IMR-90 (cell line): ENCODE measurements at regions not wholly inside any gene's neighbourhood (a gene's known extent, or its start where the extent isn't known, plus 50 kb on each side); places are given as distances from the start of the nearest gene placed in this dataset.

Experiments used
- ATAC-seq: fragments of 200-7000 bp; cut with Tn5 transposase; 2 replicates; pipeline ENCODE4 v1.9.1; 2020; ENCODE audit warnings: low read depth, mild to moderate bottlenecking, moderate library complexity
- BruUV-seq: library from RNA; stranded (reverse); fragments of 400-500 nt; replicated peaks from 2 replicates; lab custom pipeline; 2021; lab: Mats Ljungman, UMichigan
- CTCF ChIA-PET: fragments of 300-600 bp; formaldehyde crosslinking; extraction: SDS; loops from one replicate; lab custom pipeline; 2021; ENCODE audit warnings: antibody characterized with exemption; lab: Yijun Ruan, JAX
- POLR2A ChIA-PET: fragments of 300-600 bp; sonication (Branson Sonifier 250); formaldehyde crosslinking; loops from one replicate; lab custom pipeline; 2022; ENCODE audit warnings: antibody characterized with exemption; ENCODE audit not compliant: unreplicated experiment; lab: Charles Lee
- DNase-seq: peaks from one replicate; pipeline ENCODE4 v3.0.0; 2013
- H2AFZ ChIP-seq: replicated peaks from 2 replicates; pipeline ENCODE3; 2013; ENCODE audit warnings: low read length, mild to moderate bottlenecking; ENCODE audit not compliant: poor library complexity
- H2AK5ac ChIP-seq: 2 replicates; pipeline ENCODE4 v1.6.1; 2013; ENCODE audit warnings: low read depth, low read length, inconsistent platforms
- H2AK9ac ChIP-seq: replicated peaks from 2 replicates; pipeline ENCODE3; 2013; ENCODE audit warnings: mild to moderate bottlenecking, low read depth, low read length, moderate library complexity; ENCODE audit not compliant: poor library complexity
- H2BK120ac ChIP-seq: 2 replicates; pipeline ENCODE4 v1.6.1; 2013; ENCODE audit warnings: low read depth, low read length, inconsistent platforms
- H2BK15ac ChIP-seq: 3 replicates; pipeline ENCODE4 v1.6.1; 2013; ENCODE audit warnings: low read depth, low read length, inconsistent platforms
- H2BK20ac ChIP-seq: 2 replicates; pipeline ENCODE4 v1.6.1; 2013; ENCODE audit warnings: low read depth, mild to moderate bottlenecking, inconsistent platforms, low read length, moderate library complexity
- H2BK5ac ChIP-seq: 2 replicates; pipeline ENCODE4 v1.6.1; 2013; ENCODE audit warnings: mild to moderate bottlenecking, low read depth, low read length, inconsistent platforms; ENCODE audit not compliant: poor library complexity, severe bottlenecking
- H3K14ac ChIP-seq: replicated peaks from 2 replicates; pipeline ENCODE4 v1.6.1; 2013; ENCODE audit warnings: low read depth, low read length, inconsistent platforms
- H3K18ac ChIP-seq: 2 replicates; pipeline ENCODE4 v1.6.1; 2013; ENCODE audit warnings: low read depth, low read length, control low read depth
- H3K23ac ChIP-seq: 2 replicates; pipeline ENCODE4 v1.6.1; 2013; ENCODE audit warnings: low read depth, low read length, inconsistent platforms
- H3K27ac ChIP-seq: 2 replicates; pipeline ENCODE4 v1.5.1; 2013; ENCODE audit warnings: mild to moderate bottlenecking, control low read depth, low read length; ENCODE audit not compliant: insufficient read depth
- H3K27me3 ChIP-seq: 2 replicates; pipeline ENCODE4 v1.6.1; 2013; ENCODE audit warnings: low read length; ENCODE audit not compliant: control insufficient read depth, insufficient read depth
- H3K36me3 ChIP-seq: 2 replicates; pipeline ENCODE4 v1.6.1; 2013; ENCODE audit warnings: low read length, mixed read lengths; ENCODE audit not compliant: control insufficient read depth, insufficient read depth
- H3K4ac ChIP-seq: 2 replicates; pipeline ENCODE4 v1.6.1; 2013; ENCODE audit warnings: low read depth, low read length, inconsistent platforms
- H3K4me1 ChIP-seq: 2 replicates; pipeline ENCODE4 v1.6.1; 2013; ENCODE audit warnings: low read length, mixed read lengths; ENCODE audit not compliant: control insufficient read depth, insufficient read depth
- H3K4me2 ChIP-seq: 2 replicates; pipeline ENCODE4 v1.6.1; 2013; ENCODE audit warnings: low read depth, mild to moderate bottlenecking, control low read depth, low read length, moderate library complexity
- H3K4me3 ChIP-seq: 2 replicates; pipeline ENCODE4 v1.5.1; 2013; ENCODE audit warnings: low read depth, mild to moderate bottlenecking, control low read depth, low read length, moderate library complexity; ENCODE audit not compliant: insufficient read depth
- H3K56ac ChIP-seq: 2 replicates; pipeline ENCODE4 v1.6.1; 2013; ENCODE audit warnings: low read length, inconsistent platforms; ENCODE audit not compliant: insufficient read depth; ENCODE audit errors: extremely low read depth
- H3K79me1 ChIP-seq, 2 experiments: 2 replicates each; pipeline ENCODE4 v1.6.1; 2013; ENCODE audit warnings: low read length in 2 of 2, inconsistent platforms in 1 of 2, low read depth in 1 of 2
- H3K9ac ChIP-seq: 2 replicates; pipeline ENCODE4 v1.6.1; 2013; ENCODE audit warnings: low read depth, low read length, control low read depth
- H3K9me1 ChIP-seq: 2 replicates; pipeline ENCODE4 v1.6.1; 2013; ENCODE audit warnings: low read length, inconsistent platforms; ENCODE audit not compliant: insufficient read depth
- H3K9me3 ChIP-seq: 2 replicates; pipeline ENCODE4 v1.6.1; 2013; ENCODE audit warnings: low read length; ENCODE audit not compliant: control insufficient read depth, insufficient read depth
- H4K20me1 ChIP-seq: 2 replicates; pipeline ENCODE4 v1.6.1; 2013; ENCODE audit warnings: low read length, inconsistent platforms; ENCODE audit not compliant: insufficient read depth
- H4K5ac ChIP-seq: 2 replicates; pipeline ENCODE4 v1.6.1; 2013; ENCODE audit warnings: mild to moderate bottlenecking, low read depth, low read length, control low read depth
- H4K8ac ChIP-seq, 2 experiments: 2 replicates each; pipeline ENCODE4 v1.6.1; 2013; ENCODE audit warnings: low read depth in 2 of 2, low read length in 2 of 2, control low read depth in 1 of 2, inconsistent platforms in 1 of 2
- H4K91ac ChIP-seq: 2 replicates; pipeline ENCODE4 v1.6.1; 2013; ENCODE audit warnings: low read depth, low read length, inconsistent platforms; ENCODE audit not compliant: insufficient read depth
- BHLHE40 ChIP-seq: fragments of 150-350 bp; IDR thresholded peaks from 2 replicates; pipeline ENCODE4 v1.6.1; 2016; ENCODE audit warnings: mild to moderate bottlenecking, low read depth, low read length
- CEBPB ChIP-seq: IDR thresholded peaks from 2 replicates; pipeline ENCODE4 v1.6.1; 2012; ENCODE audit warnings: low read depth, low read length, improper control_type of control experiment
- CHD1 ChIP-seq: IDR thresholded peaks from 2 replicates; pipeline ENCODE4 v1.6.1; 2012; ENCODE audit warnings: low read depth, low read length, improper control_type of control experiment
- FOS ChIP-seq: fragments of 150-350 bp; IDR thresholded peaks from 2 replicates; pipeline ENCODE4 v1.6.1; 2016; ENCODE audit warnings: low read depth, low read length
- MAZ ChIP-seq: IDR thresholded peaks from 2 replicates; pipeline ENCODE4 v1.6.1; 2012; ENCODE audit warnings: low read depth, mild to moderate bottlenecking, low read length, improper control_type of control experiment, moderate library complexity, borderline replicate concordance
- MXI1 ChIP-seq: IDR thresholded peaks from 2 replicates; pipeline ENCODE4 v1.6.1; 2012; ENCODE audit warnings: low read depth, mild to moderate bottlenecking, low read length, moderate library complexity, borderline replicate concordance
- NFE2L2 ChIP-seq: fragments of 150-350 bp; IDR thresholded peaks from 2 replicates; pipeline ENCODE4 v1.6.1; 2016; ENCODE audit warnings: low read depth, mild to moderate bottlenecking, low read length
- RAD21 ChIP-seq: IDR thresholded peaks from 2 replicates; pipeline ENCODE4 v1.6.1; 2012; ENCODE audit warnings: low read length, improper control_type of control experiment
- RCOR1 ChIP-seq: IDR thresholded peaks from 2 replicates; pipeline ENCODE4 v1.6.1; 2012; ENCODE audit warnings: mild to moderate bottlenecking, low read length, improper control_type of control experiment; ENCODE audit not compliant: insufficient replicate concordance
- SMC3 ChIP-seq: fragments of 150-350 bp; IDR thresholded peaks from 2 replicates; pipeline ENCODE4 v1.6.1; 2016; ENCODE audit warnings: low read depth, mild to moderate bottlenecking, antibody characterized with exemption, low read length, moderate library complexity
- USF2 ChIP-seq: fragments of 150-350 bp; IDR thresholded peaks from 2 replicates; pipeline ENCODE4 v1.6.1; 2017; ENCODE audit warnings: mild to moderate bottlenecking, antibody characterized with exemption, low read length, low read depth
- WGBS, 2 experiments: methylation state at CpG; one replicate each; pipeline versions ENCODE4 v1.1.5 to v1.1.7; 2013; ENCODE audit warnings: missing lambda C conversion rate in 2 of 2; ENCODE audit not compliant: insufficient read length in 1 of 2; ENCODE audit errors: extremely low coverage in 2 of 2; 5-methylcytosine and 5-hydroxymethylcytosine counted together
- dilution Hi-C: fragments of 300-500 bp; cut with HindIII; formaldehyde crosslinking; loops from one replicate; pipeline ENCODE4 v1.14.3; 2018; ENCODE audit warnings: low sequenced_read_pairs; ENCODE audit not compliant: unreplicated experiment
- in situ Hi-C: fragments of 300-500 bp; cut with MboI; formaldehyde crosslinking; loops from 3 replicates; pipeline ENCODE4 v1.14.3; 2019; ENCODE audit warnings: low sequenced_read_pairs, inconsistent platforms, mixed read lengths
- intact Hi-C: fragments of 100-400 bp; cut with micrococcal nuclease; formaldehyde crosslinking; loops from 2 replicates; pipeline ENCODE4 v1.10.0; 2022
- TF ChIP-seq, protein P1 (sequence below): conservative IDR thresholded peaks from 2 replicates; pipeline ENCODE4 v1.5.1; 2012; ENCODE audit warnings: mild to moderate bottlenecking, low read depth, low read length, improper control_type of control experiment

DNA sequence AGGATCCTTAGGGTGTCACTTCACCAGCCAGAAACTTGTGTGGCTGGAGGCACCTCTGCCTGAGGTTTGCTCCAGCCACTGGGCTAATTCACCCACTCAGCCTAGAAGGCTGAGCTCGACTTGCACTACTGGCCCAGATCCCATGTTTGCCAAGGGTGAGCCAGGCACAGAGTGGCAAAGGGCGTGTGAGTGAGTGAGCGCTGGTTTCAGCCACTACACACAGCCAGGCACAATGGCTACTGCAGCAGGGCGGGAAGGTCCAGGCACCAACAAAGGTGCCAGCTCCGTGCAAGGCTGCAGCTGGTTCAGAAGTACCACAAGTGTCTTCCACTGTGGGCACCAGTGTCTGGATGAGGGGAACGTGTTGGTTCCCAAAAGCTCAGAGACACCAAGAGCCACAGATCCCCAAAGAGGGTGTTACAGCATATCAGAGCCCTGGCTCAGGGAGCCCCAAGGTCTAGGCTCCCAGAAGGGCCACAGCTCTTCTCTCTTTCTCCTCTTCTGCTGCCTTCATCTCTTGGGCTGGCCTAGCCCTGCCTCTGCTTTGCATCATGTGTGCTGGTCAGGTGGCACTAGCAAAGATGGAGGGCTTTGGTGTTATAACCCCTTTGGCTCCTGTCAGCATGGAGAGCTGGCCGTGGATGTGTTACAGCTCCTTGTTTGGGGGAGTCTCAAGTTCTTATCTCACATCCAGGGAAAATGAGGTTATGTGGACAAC, 736.3 kb upstream of the KLHL1 start:
- BruUV-seq: no TSS peak
- no peaks in the 10 kb centered on the region for H4K20me1 ChIP-seq
- H3K27ac ChIP-seq: no peak overlapping the region
- H4K5ac ChIP-seq: no peak overlapping the region
- no peaks in the 10 kb centered on the region for H3K79me1 ChIP-seq
- H3K56ac ChIP-seq: no peak overlapping the region
- ATAC-seq (no peak), DNase-seq (no peak)
- no peak overlapping the region for H2AK5ac ChIP-seq
- intact Hi-C loops (no loop called here), dilution Hi-C loops (no loop called here), in situ Hi-C loops (no loop called here)
- H2AK9ac ChIP-seq: no peak overlapping the region
- TF ChIP-seq BHLHE40: no peak
- no peak for TF ChIP-seq CHD1
- no peak for TF ChIP-seq RCOR1
- TF ChIP-seq CEBPB: no peak
- no peak for TF ChIP-seq SMC3
- TF ChIP-seq RAD21: no peak
- TF ChIP-seq, protein P1, sequence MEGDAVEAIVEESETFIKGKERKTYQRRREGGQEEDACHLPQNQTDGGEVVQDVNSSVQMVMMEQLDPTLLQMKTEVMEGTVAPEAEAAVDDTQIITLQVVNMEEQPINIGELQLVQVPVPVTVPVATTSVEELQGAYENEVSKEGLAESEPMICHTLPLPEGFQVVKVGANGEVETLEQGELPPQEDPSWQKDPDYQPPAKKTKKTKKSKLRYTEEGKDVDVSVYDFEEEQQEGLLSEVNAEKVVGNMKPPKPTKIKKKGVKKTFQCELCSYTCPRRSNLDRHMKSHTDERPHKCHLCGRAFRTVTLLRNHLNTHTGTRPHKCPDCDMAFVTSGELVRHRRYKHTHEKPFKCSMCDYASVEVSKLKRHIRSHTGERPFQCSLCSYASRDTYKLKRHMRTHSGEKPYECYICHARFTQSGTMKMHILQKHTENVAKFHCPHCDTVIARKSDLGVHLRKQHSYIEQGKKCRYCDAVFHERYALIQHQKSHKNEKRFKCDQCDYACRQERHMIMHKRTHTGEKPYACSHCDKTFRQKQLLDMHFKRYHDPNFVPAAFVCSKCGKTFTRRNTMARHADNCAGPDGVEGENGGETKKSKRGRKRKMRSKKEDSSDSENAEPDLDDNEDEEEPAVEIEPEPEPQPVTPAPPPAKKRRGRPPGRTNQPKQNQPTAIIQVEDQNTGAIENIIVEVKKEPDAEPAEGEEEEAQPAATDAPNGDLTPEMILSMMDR: no peak
- TF ChIP-seq USF2: no peak
- TF ChIP-seq MAZ: no peak
- no peak for TF ChIP-seq NFE2L2
- no peak for TF ChIP-seq FOS
- no peak for TF ChIP-seq MXI1
- H2BK5ac ChIP-seq: no peak overlapping the region
- H3K4ac ChIP-seq: no peak overlapping the region
- H3K36me3 ChIP-seq: no peaks in the 10 kb centered on the region
- peaks cover 18% of the 10 kb centered on the region for H3K9me3 ChIP-seq
- H2BK20ac ChIP-seq: no peak overlapping the region
- no peaks in the 10 kb centered on the region for H3K4me1 ChIP-seq
- H3K18ac ChIP-seq: no peak overlapping the region
- H3K27me3 ChIP-seq: no peaks in the 10 kb centered on the region
- CTCF ChIA-PET: no interaction called here
- no peak overlapping the region for H4K91ac ChIP-seq
- no peaks in the 10 kb centered on the region for H3K9me1 ChIP-seq
- WGBS, 2 experiments: 60% methylated on average over 3 of the region's 7 CpGs; no CpG with 5 or more reads in 1 of the 2 experiments
- H2BK15ac ChIP-seq: no peak overlapping the region
- no peak overlapping the region for H3K23ac ChIP-seq
- no peak overlapping the region for H3K4me2 ChIP-seq
- H3K9ac ChIP-seq: no peak overlapping the region
- H2AFZ ChIP-seq: no peak overlapping the region
- H2BK120ac ChIP-seq: no peak overlapping the region
- H3K4me3 ChIP-seq: no peak overlapping the region
- H3K14ac ChIP-seq: no peak overlapping the region
- POLR2A ChIA-PET: no interaction called here
- no peak overlapping the region for H4K8ac ChIP-seq
